GM18507 (cell line): ENCODE measurements at regions not wholly inside any gene's neighbourhood (a gene's known extent, or its start where the extent isn't known, plus 50 kb on each side); places are given as distances from the start of the nearest gene placed in this dataset.
A peak's percentile ranks its signal among the peaks of the same experiment; 100 is the strongest.

ENCODE experiments used
- DNase-seq: peaks from one replicate; pipeline ENCODE4 v3.0.0; 2011; ENCODE audit warnings: low read depth; ENCODE audit not compliant: insufficient read length; ENCODE audit errors: extremely low spot score
- FAIRE-seq: peaks from 2 replicates; lab custom pipeline; 2011; peaks lifted over from hg19 to GRCh38; lab: Jason Lieb, UNC

GRCh38 chr13:47170971-47171370, 274.1 kb upstream of the HTR2A start:
- no peak for FAIRE-seq
- DNase-seq, result no peak

GRCh38 chr13:47168618-47169017, 271.8 kb upstream of the HTR2A start:
- no peak for FAIRE-seq

GRCh38 chr13:47168066-47168465, 271.2 kb upstream of the HTR2A start:
- DNase-seq (no peak), FAIRE-seq (no peak)

More at GRCh38 chr13:47168618-47169017, 271.8 kb upstream of the HTR2A start:
- no peak for DNase-seq

GRCh38 chr13:47166336-47166735, 269.5 kb upstream of the HTR2A start:
- DNase-seq (no peak), FAIRE-seq (no peak)

- DNase-seq (no peak), FAIRE-seq (no peak)
Measured at GRCh38 chr13:47159853-47160550, 263.1 kb upstream of the HTR2A start.

GRCh38 chr13:47158593-47158992, 261.7 kb upstream of the HTR2A start:
- DNase-seq (no peak), FAIRE-seq (no peak)

- FAIRE-seq (no peak), DNase-seq (no peak)
Measured at GRCh38 chr13:47148543-47148942, 251.7 kb upstream of the HTR2A start.

- FAIRE-seq (no peak), DNase-seq (no peak)
Measured at GRCh38 chr13:47147812-47148119, 250.9 kb upstream of the HTR2A start.

GRCh38 chr13:47146991-47147811, 250.3 kb upstream of the HTR2A start:
- FAIRE-seq, result peak; percentile 92

GRCh38 chr13:47146136-47146535, 249.3 kb upstream of the HTR2A start:
- DNase-seq (no peak), FAIRE-seq (peak; percentile 24)

More at GRCh38 chr13:47146991-47147811, 250.3 kb upstream of the HTR2A start:
- peak; percentile 25 for DNase-seq

- no peak for DNase-seq
- FAIRE-seq, result no peak
Measured at GRCh38 chr13:47144782-47145181, 247.9 kb upstream of the HTR2A start.

- DNase-seq (no peak), FAIRE-seq (no peak)
Measured at GRCh38 chr13:47142105-47142504, 245.3 kb upstream of the HTR2A start.

- FAIRE-seq (no peak), DNase-seq (no peak)
Measured at GRCh38 chr13:47139519-47139918, 242.7 kb upstream of the HTR2A start.

GRCh38 chr13:47136504-47136941, 239.7 kb upstream of the HTR2A start:
- FAIRE-seq, result no peak

GRCh38 chr13:47135800-47136503, 239.1 kb upstream of the HTR2A start:
- DNase-seq (no peak), FAIRE-seq (no peak)

More at GRCh38 chr13:47136504-47136941, 239.7 kb upstream of the HTR2A start:
- no peak for DNase-seq

GRCh38 chr13:47134939-47135489, 238.2 kb upstream of the HTR2A start:
- DNase-seq (no peak), FAIRE-seq (peak; percentile 21)

GRCh38 chr13:47133011-47133445, 236.2 kb upstream of the HTR2A start:
- no peak for FAIRE-seq
- no peak for DNase-seq

- FAIRE-seq, result no peak
- no peak for DNase-seq
Measured at GRCh38 chr13:47129461-47129860, 232.6 kb upstream of the HTR2A start.

- DNase-seq (no peak), FAIRE-seq (peak; percentile 47)
Measured at GRCh38 chr13:47126432-47126831, 229.6 kb upstream of the HTR2A start.
